GM13977 (cell line): ENCODE measurements at regions not wholly inside any gene's neighbourhood (a gene's known extent, or its start where the extent isn't known, plus 50 kb on each side); places are given as distances from the start of the nearest gene placed in this dataset.
"Not testable (repeated sequence)": the region's sequence is repeated elsewhere in the genome, so short reads cannot be mapped to it uniquely, and the experiment has no call there.

Experiments
- DNase-seq: peaks from one replicate; pipeline ENCODE4 v3.0.0; 2012; ENCODE audit warnings: low spot score
- in situ Hi-C: fragments of 300-500 bp; cut with MboI; formaldehyde crosslinking; loops from one replicate; pipeline ENCODE4 v1.12.0; 2022; ENCODE audit warnings: low sequenced_read_pairs, low pct_unique_long_range_greater_than_20kb, mixed read lengths, inconsistent platforms; ENCODE audit not compliant: unreplicated experiment
- TF ChIP-seq, protein P1 (sequence below): IDR thresholded peaks from 2 replicates; pipeline ENCODE4 v1.5.1; 2012; ENCODE audit warnings: mild to moderate bottlenecking, control low read depth; ENCODE audit not compliant: insufficient read depth; ENCODE audit errors: extremely low read depth, missing control alignments

- TF ChIP-seq, protein P1, sequence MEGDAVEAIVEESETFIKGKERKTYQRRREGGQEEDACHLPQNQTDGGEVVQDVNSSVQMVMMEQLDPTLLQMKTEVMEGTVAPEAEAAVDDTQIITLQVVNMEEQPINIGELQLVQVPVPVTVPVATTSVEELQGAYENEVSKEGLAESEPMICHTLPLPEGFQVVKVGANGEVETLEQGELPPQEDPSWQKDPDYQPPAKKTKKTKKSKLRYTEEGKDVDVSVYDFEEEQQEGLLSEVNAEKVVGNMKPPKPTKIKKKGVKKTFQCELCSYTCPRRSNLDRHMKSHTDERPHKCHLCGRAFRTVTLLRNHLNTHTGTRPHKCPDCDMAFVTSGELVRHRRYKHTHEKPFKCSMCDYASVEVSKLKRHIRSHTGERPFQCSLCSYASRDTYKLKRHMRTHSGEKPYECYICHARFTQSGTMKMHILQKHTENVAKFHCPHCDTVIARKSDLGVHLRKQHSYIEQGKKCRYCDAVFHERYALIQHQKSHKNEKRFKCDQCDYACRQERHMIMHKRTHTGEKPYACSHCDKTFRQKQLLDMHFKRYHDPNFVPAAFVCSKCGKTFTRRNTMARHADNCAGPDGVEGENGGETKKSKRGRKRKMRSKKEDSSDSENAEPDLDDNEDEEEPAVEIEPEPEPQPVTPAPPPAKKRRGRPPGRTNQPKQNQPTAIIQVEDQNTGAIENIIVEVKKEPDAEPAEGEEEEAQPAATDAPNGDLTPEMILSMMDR, result no peak
- DNase-seq, result no peak
- in situ Hi-C loops, result loop anchor here (10.0 kb wide), 1 partner anchor 156 kb away; no protein-coding TSS in a partner anchor
Measured at GRCh38 chr9:124139001-124139400, 118.7 kb upstream of the NEK6 start.

GRCh38 chr9:124140941-124141568, 116.7 kb upstream of the NEK6 start:
- in situ Hi-C loops, result loop anchor here (10.0 kb wide), 1 partner anchor 54 kb away; no protein-coding TSS in a partner anchor
- TF ChIP-seq, protein P1, result no peak
- DNase-seq, result no peak

GRCh38 chr9:124144561-124145123, 113.1 kb upstream of the NEK6 start:
- in situ Hi-C loops, result loop anchor here (10.0 kb wide), 1 partner anchor 50 kb away; no protein-coding TSS in a partner anchor
- not testable (repeated sequence) for DNase-seq

- DNase-seq, result no peak
- in situ Hi-C loops, result loop anchor here (10.0 kb wide), 1 partner anchor 49 kb away; no protein-coding TSS in a partner anchor
- TF ChIP-seq, protein P1, result no peak
Measured at GRCh38 chr9:124146031-124146561, 111.7 kb upstream of the NEK6 start.

DNA sequence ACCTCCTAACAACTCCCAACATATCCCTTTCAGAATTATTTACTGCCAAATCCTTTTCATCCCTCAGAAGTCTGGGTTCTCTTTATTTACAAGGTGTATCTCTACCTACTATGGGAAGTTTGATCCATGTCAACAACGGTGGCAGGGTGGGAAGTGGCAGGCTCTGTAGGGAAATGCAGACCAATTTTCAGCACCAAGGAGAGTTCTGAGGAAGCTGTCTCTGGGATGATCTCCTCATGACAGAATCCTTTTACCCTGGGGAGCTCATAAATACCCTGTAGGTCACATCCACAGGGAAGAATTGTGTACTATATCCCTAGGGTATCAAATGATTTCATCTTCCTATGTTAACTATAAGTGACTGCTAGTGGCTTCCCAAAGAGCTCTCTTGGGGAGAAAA, 107.8 kb upstream of the NEK6 start:
- in situ Hi-C loops, result loop anchor here (10.0 kb wide), 1 partner anchor 45 kb away; no protein-coding TSS in a partner anchor
- TF ChIP-seq, protein P1, result no peak
- DNase-seq, result no peak

DNA sequence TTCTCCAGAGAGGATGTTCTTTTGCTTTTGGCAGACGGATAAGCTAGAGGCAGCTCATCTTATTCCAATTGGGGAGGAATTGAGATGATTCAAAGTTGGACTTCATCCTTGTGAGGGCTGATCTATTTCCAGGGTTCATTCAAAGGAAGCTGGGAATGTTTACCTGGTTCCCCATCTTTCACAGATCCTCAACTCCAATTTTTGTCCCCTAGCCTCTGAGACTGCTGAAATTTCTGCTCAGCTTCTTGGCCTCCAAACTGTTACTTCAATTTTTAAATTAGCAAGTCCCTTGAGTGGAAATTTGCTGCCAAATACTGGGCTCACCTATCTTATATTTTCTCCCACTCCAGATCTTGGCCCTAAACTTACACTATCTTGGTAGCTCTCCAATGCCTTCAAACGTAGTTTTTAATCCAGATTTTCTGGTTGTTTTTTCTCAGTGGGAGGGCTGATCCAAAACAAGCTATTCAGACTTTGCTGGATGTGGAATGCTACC, 93.9 kb upstream of the NEK6 start:
- in situ Hi-C loops, result no loop called here
- DNase-seq, result no peak
- TF ChIP-seq, protein P1, result no peak

- DNase-seq, result no peak
- in situ Hi-C loops, result no loop called here
Measured at GRCh38 chr9:124164811-124165210, 92.9 kb upstream of the NEK6 start.

More at GRCh38 chr9:124164811-124165210, 92.9 kb upstream of the NEK6 start:
- TF ChIP-seq, protein P1, result no peak
